Esophagus (tissue), 2 donors: ENCODE measurements at regions not wholly inside any gene's neighbourhood (a gene's known extent, or its start where the extent isn't known, plus 50 kb on each side); places are given as distances from the start of the nearest gene placed in this dataset.
"Not testable (repeated sequence)": the region's sequence is repeated elsewhere in the genome, so short reads cannot be mapped to it uniquely, and the experiment has no call there.

Experiments used
- H3K27ac ChIP-seq, 2 donors: one replicate each; pipeline ENCODE4 v1.5.1; 2013; ENCODE audit warnings: low read depth in 2 of 2, mild to moderate bottlenecking in 2 of 2, inconsistent platforms in 1 of 2, low read length in 1 of 2, moderate library complexity in 1 of 2
- H3K27me3 ChIP-seq, 2 donors: one replicate each; pipeline ENCODE4 v1.6.1; 2013; ENCODE audit warnings: low read length in 2 of 2, control low read depth in 1 of 2, mild to moderate bottlenecking in 1 of 2; ENCODE audit not compliant: insufficient read depth in 2 of 2, control insufficient read depth in 1 of 2
- H3K36me3 ChIP-seq, 2 donors: one replicate each; pipeline ENCODE4 v1.6.1; 2013; ENCODE audit warnings: low read length in 1 of 2; ENCODE audit not compliant: control insufficient read depth in 2 of 2, insufficient read depth in 2 of 2
- H3K4me1 ChIP-seq, 2 donors: one replicate each; pipeline ENCODE4 v1.6.1; 2013; ENCODE audit warnings: low read length in 1 of 2; ENCODE audit not compliant: control insufficient read depth in 2 of 2, insufficient read depth in 2 of 2
- H3K4me3 ChIP-seq, 2 donors: one replicate each; pipeline ENCODE4 v1.5.1; 2013; ENCODE audit warnings: low read length in 2 of 2, mild to moderate bottlenecking in 2 of 2, low read depth in 1 of 2, moderate library complexity in 1 of 2
- H3K9me3 ChIP-seq, 2 donors: one replicate each; pipeline ENCODE4 v1.6.1; 2013; ENCODE audit warnings: mild to moderate bottlenecking in 2 of 2, low read depth in 1 of 2, low read length in 1 of 2, moderate library complexity in 1 of 2; ENCODE audit not compliant: control insufficient read depth in 2 of 2, insufficient read depth in 1 of 2
- WGBS, 2 donors: extraction: QIAGEN DNeasy Blood & Tissue Kit; methylation state at CpG; one replicate each; pipeline ENCODE4 v1.1.7; 2013; 5-methylcytosine and 5-hydroxymethylcytosine counted together
- donor health status: healthy with polysubstance abuse.
- donor health status: Bipolar disorder and iron deficiency.

DNA sequence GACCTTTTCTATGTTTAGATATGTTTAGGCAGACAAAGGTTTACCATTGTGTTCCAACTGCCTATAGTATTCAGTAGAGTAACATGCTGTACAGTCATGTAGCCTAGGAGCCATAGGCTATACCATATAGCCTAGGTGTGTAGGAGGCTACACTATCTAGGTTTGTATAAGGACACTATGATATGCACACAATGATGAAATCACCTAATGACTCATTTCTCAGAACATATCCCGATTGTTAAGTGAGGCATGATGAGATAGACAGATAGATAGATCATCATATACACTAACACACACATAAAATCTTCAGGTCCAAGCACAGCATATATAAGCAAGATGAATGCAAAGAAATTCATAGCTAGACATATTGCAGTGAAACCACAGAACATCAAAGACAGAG, 177.4 kb downstream of the NPIPA8 start:
- H3K27me3 ChIP-seq, H3K36me3 ChIP-seq, H3K4me1 ChIP-seq, H3K4me3 ChIP-seq, H3K27ac ChIP-seq, H3K9me3 ChIP-seq: not testable (repeated sequence)
- WGBS, 2 donors, result 34 to 38% methylated on average over 1 of the region's 1 CpG

DNA sequence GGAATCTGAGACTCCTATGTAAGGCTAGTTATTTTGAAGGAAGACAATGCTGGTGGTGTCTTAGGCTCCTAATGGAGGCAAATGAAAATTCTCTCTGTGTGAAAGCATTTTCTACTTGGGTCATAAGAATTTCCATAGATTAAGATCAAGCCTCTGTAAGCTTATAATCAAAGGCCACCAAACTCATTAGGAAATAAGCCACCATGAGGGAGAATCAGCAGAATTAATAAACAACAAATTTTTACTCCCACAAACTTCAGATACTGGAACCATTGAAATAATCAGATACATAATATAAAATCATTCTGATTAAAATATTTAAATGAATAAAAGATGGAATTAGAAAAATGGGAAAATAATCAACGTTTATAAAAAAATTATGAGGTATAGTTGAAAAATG, 178.7 kb downstream of the NPIPA8 start:
- H3K27me3 ChIP-seq, H3K9me3 ChIP-seq, H3K27ac ChIP-seq, H3K4me3 ChIP-seq, H3K36me3 ChIP-seq, H3K4me1 ChIP-seq: not testable (repeated sequence)
- WGBS, 2 donors, result 88 to 96% methylated on average over 1 of the region's 1 CpG

DNA sequence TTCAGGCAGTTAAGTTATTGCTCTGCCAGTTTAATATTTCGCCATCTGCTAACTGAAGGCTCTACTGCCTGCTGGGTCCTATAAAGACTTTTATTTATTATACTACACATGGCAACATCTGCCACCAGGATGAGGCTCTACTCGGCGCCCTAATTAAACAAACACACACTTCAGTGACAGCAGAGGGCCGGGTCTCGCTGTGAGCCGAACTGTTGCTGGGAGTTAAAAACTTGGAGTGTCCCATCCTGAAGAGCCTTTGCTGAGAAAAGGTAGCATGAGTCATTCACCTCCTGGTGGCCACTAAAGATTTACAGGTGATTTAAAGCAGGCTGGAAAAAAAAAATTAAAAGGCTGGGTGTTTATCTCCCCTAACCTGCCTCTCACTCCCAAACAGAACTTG, 183.7 kb downstream of the NPIPA8 start:
- H3K27ac ChIP-seq, H3K4me1 ChIP-seq, H3K27me3 ChIP-seq, H3K4me3 ChIP-seq, H3K9me3 ChIP-seq, H3K36me3 ChIP-seq: not testable (repeated sequence)
- 30 to 36% methylated on average over 5 of the region's 6 CpGs for WGBS, 2 donors

DNA sequence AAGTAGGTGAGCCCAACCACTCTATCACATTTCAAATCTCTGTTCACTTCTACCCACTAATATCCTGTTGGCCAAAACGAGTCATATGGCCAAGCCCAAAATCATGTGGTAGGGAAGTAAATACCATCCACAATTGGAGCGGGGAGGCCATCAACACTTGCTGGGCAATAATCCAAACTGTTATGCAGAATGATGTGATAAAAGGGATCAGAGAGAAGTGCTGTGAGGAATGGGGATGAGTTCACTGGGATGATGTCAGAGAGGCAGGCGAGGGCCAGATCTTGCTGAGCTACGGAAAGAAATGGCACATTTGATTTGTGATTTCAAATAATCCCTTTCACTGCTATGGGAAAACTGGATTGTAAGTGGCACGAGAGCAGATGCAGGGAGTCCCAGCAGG, 188.4 kb downstream of the NPIPA8 start:
- no CpG with 5 or more reads among the region's 5 CpGs for WGBS, 2 donors
- H3K4me1 ChIP-seq, H3K36me3 ChIP-seq, H3K9me3 ChIP-seq, H3K4me3 ChIP-seq, H3K27ac ChIP-seq, H3K27me3 ChIP-seq: not testable (repeated sequence)

DNA sequence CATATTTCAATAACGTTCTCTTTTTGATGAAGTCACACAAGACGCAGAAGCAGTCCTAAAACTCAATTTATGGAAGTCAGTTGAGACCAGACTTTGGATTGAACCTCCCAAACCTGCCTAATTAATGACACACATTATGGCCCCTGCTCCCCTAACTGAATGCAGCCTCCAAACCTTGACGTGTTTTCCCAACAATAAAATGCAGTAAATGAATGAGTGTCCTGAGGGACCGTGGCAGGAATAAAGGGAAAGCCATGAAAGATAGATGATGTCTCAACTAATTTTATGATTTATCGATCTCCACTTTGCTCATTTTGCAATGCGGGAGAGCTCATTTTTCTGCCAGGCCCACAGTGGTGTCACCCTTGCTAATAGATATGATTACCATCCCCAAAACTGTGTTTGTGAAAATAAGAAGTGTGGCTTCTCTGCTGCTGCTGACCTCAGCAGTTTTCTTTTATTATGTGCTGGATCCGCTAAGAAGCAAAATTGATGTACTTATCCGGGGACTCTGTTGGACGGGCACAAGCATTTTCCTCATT, 189.9 kb downstream of the NPIPA8 start:
- no CpG with 5 or more reads among the region's 9 CpGs for WGBS, 2 donors
- H3K4me1 ChIP-seq, H3K36me3 ChIP-seq, H3K9me3 ChIP-seq, H3K27me3 ChIP-seq, H3K4me3 ChIP-seq, H3K27ac ChIP-seq: not testable (repeated sequence)

DNA sequence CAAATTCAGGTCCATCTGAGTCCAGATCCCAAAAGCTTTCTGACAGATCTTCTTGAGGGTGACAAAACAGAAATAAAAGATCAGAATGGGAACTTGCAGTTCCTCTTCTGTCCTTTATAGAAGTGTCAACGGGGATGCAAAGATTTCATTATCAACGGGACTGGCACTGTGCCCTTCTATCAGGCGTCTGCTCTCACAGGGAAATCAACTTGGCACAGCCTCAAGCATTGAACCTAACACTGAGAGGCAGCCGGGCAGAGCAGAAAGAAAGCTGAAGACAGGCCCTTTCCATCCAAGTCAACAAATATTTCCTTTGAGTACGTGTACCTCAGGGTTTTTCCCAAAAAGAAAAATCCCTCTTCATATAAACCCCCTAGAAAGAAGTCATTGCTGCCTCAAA, 194.5 kb downstream of the NPIPA8 start:
- not testable (repeated sequence) for H3K4me1 ChIP-seq, H3K9me3 ChIP-seq, H3K27ac ChIP-seq, H3K27me3 ChIP-seq, H3K4me3 ChIP-seq, H3K36me3 ChIP-seq
- WGBS, 2 donors, result no CpG with 5 or more reads among the region's 5 CpGs

DNA sequence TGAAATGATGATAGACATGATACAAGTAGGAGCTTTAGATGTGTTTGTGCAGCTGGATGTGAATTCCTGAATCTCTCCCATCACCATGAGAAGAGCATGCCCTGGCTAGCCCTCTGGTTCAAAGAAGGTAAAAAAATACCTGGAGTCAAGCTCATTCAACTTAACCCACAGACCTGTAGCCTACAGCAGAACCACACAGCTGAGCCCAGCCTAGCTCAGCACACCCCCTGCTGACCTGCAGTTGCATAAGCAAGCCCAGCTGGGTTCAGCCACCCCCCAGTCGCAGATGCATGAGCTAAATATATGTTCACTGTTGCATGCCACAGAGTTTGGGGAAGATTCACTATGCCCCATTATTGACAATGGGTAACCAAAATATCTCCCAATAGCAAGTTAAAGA, 200.2 kb downstream of the NPIPA8 start:
- H3K4me3 ChIP-seq, H3K27ac ChIP-seq, H3K27me3 ChIP-seq, H3K4me1 ChIP-seq, H3K9me3 ChIP-seq, H3K36me3 ChIP-seq: not testable (repeated sequence)
- WGBS, 2 donors, result no CpG with 5 or more reads among the region's 1 CpG

DNA sequence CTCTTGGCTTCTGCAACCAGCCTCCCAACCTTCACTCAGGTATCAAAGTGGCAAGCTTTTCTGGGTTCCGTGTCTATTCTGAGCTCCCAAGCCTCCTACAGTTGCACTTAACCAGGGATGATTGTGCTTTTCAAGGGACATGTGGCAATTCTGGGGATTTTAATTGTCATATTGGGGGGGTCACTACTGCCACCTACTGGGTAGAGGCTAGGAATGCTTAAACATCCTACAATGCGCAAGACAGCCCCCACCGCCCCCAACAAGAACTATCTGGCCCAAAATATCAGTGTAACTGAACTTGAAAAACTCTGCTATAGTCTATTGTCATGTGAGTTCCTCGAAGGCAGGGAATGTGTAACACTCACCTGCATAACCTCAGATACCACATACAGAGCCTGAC, 201.5 kb downstream of the NPIPA8 start:
- H3K27me3 ChIP-seq, H3K36me3 ChIP-seq, H3K9me3 ChIP-seq, H3K4me3 ChIP-seq, H3K4me1 ChIP-seq, H3K27ac ChIP-seq: not testable (repeated sequence)
- WGBS, 2 donors, result 54 to 68% methylated on average over 1 of the region's 4 CpGs

DNA sequence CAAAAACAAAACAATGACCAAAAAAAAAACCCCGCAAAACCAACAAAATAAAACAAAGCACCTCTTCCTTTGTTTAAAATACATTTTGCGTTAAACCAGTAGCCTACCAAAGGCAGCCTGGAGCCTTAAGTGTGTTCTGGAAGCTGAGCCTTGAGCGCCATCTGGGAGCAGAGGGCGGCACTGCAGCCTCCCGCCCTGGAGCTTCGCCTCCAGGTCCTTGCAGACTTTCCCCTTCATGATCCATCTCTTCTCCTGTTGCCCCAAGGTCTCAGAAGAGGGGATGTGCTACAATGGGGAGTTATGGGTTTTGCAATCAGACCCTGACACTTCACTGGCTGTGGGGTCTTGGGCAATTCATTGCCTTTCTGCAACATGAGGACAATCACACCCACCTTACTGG, 204.9 kb downstream of the NPIPA8 start:
- H3K9me3 ChIP-seq, H3K36me3 ChIP-seq, H3K27me3 ChIP-seq, H3K27ac ChIP-seq, H3K4me3 ChIP-seq, H3K4me1 ChIP-seq: not testable (repeated sequence)
- WGBS, 2 donors, result 11% methylated on average over 1 of the region's 6 CpGs; no CpG with 5 or more reads in 1 of the 2 donors

DNA sequence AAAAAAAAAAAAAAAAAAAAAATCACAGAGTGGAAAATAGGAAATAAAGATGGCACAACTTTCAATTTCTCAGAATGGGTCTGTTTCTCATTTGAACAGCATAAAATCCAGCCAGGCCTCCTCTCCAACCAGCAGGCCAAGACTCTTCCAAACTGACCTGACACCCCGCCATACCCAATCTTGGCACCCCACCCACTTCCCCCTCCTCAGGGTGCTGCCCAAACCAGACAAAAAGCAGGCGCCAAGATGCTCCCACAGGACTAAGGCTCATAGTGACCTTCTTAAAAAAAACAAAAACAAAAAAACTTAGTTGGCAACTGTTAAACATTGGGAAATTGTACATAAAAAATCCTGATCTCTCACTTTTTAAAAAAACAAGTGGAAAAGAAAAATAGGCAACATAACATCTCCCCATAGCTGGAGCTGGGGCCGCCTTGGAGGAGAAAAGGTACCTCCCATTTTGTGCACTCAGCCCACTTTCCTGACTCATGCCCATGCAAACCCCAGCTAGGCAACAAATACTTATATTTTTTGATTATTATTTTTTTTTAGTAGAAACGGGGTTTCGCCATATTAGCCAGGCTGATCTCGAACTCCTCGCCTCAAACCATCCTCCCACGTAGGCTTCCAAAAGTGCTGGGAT, 205.9 kb downstream of the NPIPA8 start:
- not testable (repeated sequence) for H3K36me3 ChIP-seq, H3K27ac ChIP-seq, H3K27me3 ChIP-seq, H3K4me1 ChIP-seq, H3K4me3 ChIP-seq, H3K9me3 ChIP-seq
- WGBS, 2 donors, result 86 to 100% methylated on average over 2 to 7 of the region's 8 CpGs
